NT2/D1 (cell line): ENCODE measurements at regions not wholly inside any gene's neighbourhood (a gene's known extent, or its start where the extent isn't known, plus 50 kb on each side); places are given as distances from the start of the nearest gene placed in this dataset.

ENCODE experiments used
- SUZ12 ChIP-seq: IDR thresholded peaks from 2 replicates; pipeline ENCODE4 v1.6.1; 2011; ENCODE audit not compliant: insufficient read length, insufficient read depth; ENCODE audit errors: extremely low read depth
- YY1 ChIP-seq: IDR thresholded peaks from 2 replicates; pipeline ENCODE4 v1.6.1; 2011; ENCODE audit not compliant: insufficient read length, insufficient read depth
- ZNF274 ChIP-seq: IDR thresholded peaks from 2 replicates; pipeline ENCODE4 v1.6.1; 2011; ENCODE audit warnings: mild to moderate bottlenecking, low read depth, low read length

GRCh38 chr5:107310181-107310580 lies 360.6 kb downstream of the EFNA5 start:
- TF ChIP-seq ZNF274 (no peak), YY1 (no peak), SUZ12 (no peak)
